Ishikawa (cell line): ENCODE measurements at regions not wholly inside any gene's neighbourhood (a gene's known extent, or its start where the extent isn't known, plus 50 kb on each side); places are given as distances from the start of the nearest gene placed in this dataset.

ENCODE experiments used
- CEBPB ChIP-seq: IDR thresholded peaks from 2 replicates; pipeline ENCODE4 v1.6.1; 2012
- CREB1 ChIP-seq: IDR thresholded peaks from 2 replicates; pipeline ENCODE4 v1.6.1; 2012; ENCODE audit warnings: low read depth
- EGR1 ChIP-seq: IDR thresholded peaks from 2 replicates; pipeline ENCODE4 v1.6.1; 2012
- EP300 ChIP-seq: IDR thresholded peaks from 2 replicates; pipeline ENCODE4 v1.6.1; 2012; ENCODE audit warnings: borderline replicate concordance
- FOXM1 ChIP-seq: IDR thresholded peaks from 2 replicates; pipeline ENCODE4 v1.6.1; 2012; ENCODE audit warnings: low read depth, borderline replicate concordance
- NFIC ChIP-seq: IDR thresholded peaks from 2 replicates; pipeline ENCODE4 v1.6.1; 2012
- RAD21 ChIP-seq: IDR thresholded peaks from 2 replicates; pipeline ENCODE4 v1.6.1; 2012; ENCODE audit warnings: low read depth
- TAF1 ChIP-seq: IDR thresholded peaks from 2 replicates; pipeline ENCODE4 v1.6.1; 2012; ENCODE audit warnings: low read depth, mild to moderate bottlenecking
- TCF12 ChIP-seq: IDR thresholded peaks from 2 replicates; pipeline ENCODE4 v1.6.1; 2012; ENCODE audit warnings: low read depth
- TEAD4 ChIP-seq: IDR thresholded peaks from 2 replicates; pipeline ENCODE4 v1.6.1; 2012
- YY1 ChIP-seq: IDR thresholded peaks from 2 replicates; pipeline ENCODE4 v1.6.1; 2012; ENCODE audit warnings: low read depth
- ZBTB7A ChIP-seq: IDR thresholded peaks from 2 replicates; pipeline ENCODE4 v1.6.1; 2012; ENCODE audit warnings: low read depth
- TF ChIP-seq, protein P1 (sequence below): IDR thresholded peaks from 2 replicates; pipeline ENCODE4 v1.6.1; 2012; ENCODE audit warnings: low read depth, mild to moderate bottlenecking
- TF ChIP-seq, protein P2 (sequence below): IDR thresholded peaks from 2 replicates; pipeline ENCODE4 v1.6.1; 2012
- TF ChIP-seq, protein P3 (sequence below): IDR thresholded peaks from 2 replicates; pipeline ENCODE4 v1.6.1; 2012

DNA sequence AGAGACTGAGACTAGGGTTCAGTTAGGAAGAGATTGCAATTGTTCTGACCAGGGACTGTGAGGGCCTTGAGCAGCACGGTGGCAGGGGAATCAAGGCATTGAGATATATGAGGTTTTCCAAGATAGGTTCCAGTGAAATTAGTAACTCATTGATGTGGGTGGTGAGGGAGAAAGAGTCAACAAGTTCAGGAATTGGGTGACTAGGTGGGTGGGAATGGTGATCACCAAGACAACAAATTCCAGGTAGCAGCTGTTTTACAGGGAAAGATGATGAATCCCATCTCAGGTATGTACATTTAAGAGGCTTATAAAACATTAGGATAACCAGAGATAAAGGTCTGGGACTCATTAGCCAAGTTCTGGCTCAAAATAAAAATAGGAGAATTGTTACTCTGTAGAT, 251.5 kb upstream of the MGAT5 start:
- no peak for TF ChIP-seq FOXM1
- no peak for TF ChIP-seq NFIC
- TF ChIP-seq TCF12: no peak
- TF ChIP-seq, protein P1, sequence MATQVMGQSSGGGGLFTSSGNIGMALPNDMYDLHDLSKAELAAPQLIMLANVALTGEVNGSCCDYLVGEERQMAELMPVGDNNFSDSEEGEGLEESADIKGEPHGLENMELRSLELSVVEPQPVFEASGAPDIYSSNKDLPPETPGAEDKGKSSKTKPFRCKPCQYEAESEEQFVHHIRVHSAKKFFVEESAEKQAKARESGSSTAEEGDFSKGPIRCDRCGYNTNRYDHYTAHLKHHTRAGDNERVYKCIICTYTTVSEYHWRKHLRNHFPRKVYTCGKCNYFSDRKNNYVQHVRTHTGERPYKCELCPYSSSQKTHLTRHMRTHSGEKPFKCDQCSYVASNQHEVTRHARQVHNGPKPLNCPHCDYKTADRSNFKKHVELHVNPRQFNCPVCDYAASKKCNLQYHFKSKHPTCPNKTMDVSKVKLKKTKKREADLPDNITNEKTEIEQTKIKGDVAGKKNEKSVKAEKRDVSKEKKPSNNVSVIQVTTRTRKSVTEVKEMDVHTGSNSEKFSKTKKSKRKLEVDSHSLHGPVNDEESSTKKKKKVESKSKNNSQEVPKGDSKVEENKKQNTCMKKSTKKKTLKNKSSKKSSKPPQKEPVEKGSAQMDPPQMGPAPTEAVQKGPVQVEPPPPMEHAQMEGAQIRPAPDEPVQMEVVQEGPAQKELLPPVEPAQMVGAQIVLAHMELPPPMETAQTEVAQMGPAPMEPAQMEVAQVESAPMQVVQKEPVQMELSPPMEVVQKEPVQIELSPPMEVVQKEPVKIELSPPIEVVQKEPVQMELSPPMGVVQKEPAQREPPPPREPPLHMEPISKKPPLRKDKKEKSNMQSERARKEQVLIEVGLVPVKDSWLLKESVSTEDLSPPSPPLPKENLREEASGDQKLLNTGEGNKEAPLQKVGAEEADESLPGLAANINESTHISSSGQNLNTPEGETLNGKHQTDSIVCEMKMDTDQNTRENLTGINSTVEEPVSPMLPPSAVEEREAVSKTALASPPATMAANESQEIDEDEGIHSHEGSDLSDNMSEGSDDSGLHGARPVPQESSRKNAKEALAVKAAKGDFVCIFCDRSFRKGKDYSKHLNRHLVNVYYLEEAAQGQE: no peak
- no peak for TF ChIP-seq EGR1
- TF ChIP-seq TAF1: no peak
- TF ChIP-seq, protein P2, sequence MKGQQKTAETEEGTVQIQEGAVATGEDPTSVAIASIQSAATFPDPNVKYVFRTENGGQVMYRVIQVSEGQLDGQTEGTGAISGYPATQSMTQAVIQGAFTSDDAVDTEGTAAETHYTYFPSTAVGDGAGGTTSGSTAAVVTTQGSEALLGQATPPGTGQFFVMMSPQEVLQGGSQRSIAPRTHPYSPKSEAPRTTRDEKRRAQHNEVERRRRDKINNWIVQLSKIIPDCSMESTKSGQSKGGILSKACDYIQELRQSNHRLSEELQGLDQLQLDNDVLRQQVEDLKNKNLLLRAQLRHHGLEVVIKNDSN: no peak
- TF ChIP-seq CREB1: no peak
- no peak for TF ChIP-seq YY1
- TF ChIP-seq, protein P3, sequence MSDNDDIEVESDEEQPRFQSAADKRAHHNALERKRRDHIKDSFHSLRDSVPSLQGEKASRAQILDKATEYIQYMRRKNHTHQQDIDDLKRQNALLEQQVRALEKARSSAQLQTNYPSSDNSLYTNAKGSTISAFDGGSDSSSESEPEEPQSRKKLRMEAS: no peak
- no peak for TF ChIP-seq EP300

DNA sequence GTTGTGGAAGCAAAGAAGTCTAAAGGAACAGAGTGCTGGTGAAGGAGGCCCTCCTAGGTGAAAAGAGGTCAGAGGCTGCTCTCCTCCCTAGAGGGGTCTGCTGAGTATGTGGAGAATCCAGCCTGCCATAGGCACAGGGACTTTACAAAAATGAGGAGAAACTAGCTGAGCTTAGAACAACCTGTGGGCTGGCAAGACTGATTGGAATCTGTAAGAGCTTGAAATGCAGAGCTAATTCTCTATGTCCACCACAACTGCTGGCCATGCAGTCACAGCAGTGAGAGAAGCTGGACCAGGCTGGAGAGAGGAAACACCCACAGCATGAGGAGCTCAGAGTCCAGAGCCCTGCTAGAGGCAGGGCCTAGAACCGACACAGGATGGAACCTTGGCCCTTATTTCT, 251.0 kb upstream of the MGAT5 start:
- TF ChIP-seq EP300: no peak
- no peak for TF ChIP-seq TAF1
- TF ChIP-seq TEAD4: no peak
- TF ChIP-seq TCF12: no peak
- TF ChIP-seq YY1: no peak
- TF ChIP-seq ZBTB7A: no peak
- no peak for TF ChIP-seq FOXM1
- TF ChIP-seq NFIC: no peak
- no peak for TF ChIP-seq CREB1
- TF ChIP-seq RAD21: no peak
- TF ChIP-seq, protein P1: no peak
- no peak for TF ChIP-seq CEBPB
- no peak for TF ChIP-seq EGR1
- TF ChIP-seq, protein P2: no peak
- TF ChIP-seq, protein P3: no peak

DNA sequence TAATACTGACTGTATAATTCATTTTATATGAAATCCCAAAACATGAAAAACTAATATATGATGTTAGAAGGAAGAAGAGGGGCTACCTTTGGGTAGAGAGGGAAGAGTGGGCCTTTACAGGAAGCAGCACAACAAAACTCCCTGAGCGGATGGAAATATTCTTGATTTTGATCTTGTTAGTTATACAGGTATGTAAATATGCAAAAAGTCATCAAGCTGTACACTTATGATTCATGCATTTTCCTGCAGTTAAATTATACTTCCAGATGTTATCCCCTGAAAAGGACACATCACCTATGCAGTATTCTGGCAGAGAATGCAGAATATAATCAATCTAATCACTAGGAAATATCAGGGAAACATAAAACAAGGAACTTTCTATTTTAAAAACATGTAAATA, 249.4 kb upstream of the MGAT5 start:
- no peak for TF ChIP-seq EP300
- TF ChIP-seq, protein P1: no peak
- no peak for TF ChIP-seq CREB1
- no peak for TF ChIP-seq RAD21
- TF ChIP-seq NFIC: no peak
- TF ChIP-seq TCF12: no peak
- no peak for TF ChIP-seq EGR1

DNA sequence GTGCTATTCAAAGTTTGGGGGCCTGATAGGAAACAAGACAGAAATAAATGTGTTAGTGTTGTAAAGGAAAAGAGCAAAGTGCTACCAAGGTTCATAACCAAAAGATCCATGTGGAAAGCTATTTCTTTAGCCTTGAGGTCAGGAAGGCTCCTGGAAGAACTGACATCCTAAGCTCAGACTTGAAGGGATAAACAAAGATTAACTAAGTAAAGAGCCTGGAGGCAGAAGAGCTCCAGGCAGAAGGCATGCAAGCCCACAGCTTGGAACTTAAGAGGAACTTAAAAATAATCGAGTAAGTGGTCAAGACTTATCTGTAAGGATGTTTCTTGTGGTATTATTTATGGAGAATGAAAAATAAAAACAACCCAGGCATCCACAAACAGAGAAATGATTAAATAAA, 245.0 kb upstream of the MGAT5 start:
- TF ChIP-seq EP300 (no peak), YY1 (no peak), FOXM1 (no peak), ZBTB7A (no peak), CREB1 (no peak), CEBPB (no peak), TCF12 (no peak)
- TF ChIP-seq, protein P3: no peak
- TF ChIP-seq, protein P2: no peak
